ENCODE measurements at regions not wholly inside any gene's neighbourhood (a gene's known extent, or its start where the extent isn't known, plus 50 kb on each side); places are given as distances from the start of the nearest gene placed in this dataset.

DNA sequence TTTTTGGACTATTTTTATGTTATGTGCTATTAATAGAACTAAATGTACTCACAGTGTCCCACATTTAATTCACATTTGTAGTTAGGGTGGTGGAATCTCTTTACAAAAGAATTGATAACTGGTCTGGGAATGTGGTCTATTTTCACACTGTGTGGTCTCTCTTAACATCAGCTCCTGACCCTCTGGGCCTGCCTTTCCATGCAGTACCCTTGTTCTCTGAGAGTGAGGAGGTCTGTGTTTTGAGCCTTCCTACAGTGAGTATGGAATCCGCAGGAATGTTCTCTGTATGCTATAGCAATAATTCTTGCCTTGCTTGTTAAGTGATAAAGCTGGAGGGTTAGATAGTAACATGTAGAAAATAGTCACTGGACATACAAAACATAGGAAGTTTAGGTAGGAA, 717.3 kb upstream of the POU3F2 start:
- no peak overlapping the region for H3K27ac ChIP-seq (ENCODE audit: low read depth, low read length, poor library complexity, severe bottlenecking)
- BruUV-seq (replicated peaks) = no TSS peak
- TF ChIP-seq, protein P1, sequence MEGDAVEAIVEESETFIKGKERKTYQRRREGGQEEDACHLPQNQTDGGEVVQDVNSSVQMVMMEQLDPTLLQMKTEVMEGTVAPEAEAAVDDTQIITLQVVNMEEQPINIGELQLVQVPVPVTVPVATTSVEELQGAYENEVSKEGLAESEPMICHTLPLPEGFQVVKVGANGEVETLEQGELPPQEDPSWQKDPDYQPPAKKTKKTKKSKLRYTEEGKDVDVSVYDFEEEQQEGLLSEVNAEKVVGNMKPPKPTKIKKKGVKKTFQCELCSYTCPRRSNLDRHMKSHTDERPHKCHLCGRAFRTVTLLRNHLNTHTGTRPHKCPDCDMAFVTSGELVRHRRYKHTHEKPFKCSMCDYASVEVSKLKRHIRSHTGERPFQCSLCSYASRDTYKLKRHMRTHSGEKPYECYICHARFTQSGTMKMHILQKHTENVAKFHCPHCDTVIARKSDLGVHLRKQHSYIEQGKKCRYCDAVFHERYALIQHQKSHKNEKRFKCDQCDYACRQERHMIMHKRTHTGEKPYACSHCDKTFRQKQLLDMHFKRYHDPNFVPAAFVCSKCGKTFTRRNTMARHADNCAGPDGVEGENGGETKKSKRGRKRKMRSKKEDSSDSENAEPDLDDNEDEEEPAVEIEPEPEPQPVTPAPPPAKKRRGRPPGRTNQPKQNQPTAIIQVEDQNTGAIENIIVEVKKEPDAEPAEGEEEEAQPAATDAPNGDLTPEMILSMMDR (conservative IDR thresholded peaks at IDR 0.05; ENCODE audit: low read depth, low read length) = no peak
- TF ChIP-seq EZH2 (IDR thresholded peaks at IDR 0.05; ENCODE audit: borderline replicate concordance, low read depth, low read length, poor library complexity, severe bottlenecking) = no peak
- no peaks in the 10 kb centered on the region for H3K27me3 ChIP-seq (replicated peaks; ENCODE audit: insufficient read depth, low read depth, low read length, poor library complexity)
- no peaks in the 10 kb centered on the region for H3K36me3 ChIP-seq (ENCODE audit: insufficient read depth, low read length, poor library complexity, severe bottlenecking)
- CTCF ChIA-PET = interaction anchor here (0.6 kb wide), 1 partner anchor 348 kb away, joined by 4 read pairs; no protein-coding TSS in a partner anchor
- no peaks in the 10 kb centered on the region for H3K4me1 ChIP-seq (ENCODE audit: insufficient read depth, low read length, poor library complexity, severe bottlenecking)
- no peaks in the 10 kb centered on the region for H3K9me3 ChIP-seq (ENCODE audit: low read depth, low read length, poor library complexity, severe bottlenecking)
- intact Hi-C loops (cut with micrococcal nuclease; ENCODE audit: unreplicated experiment) = no loop called here
- POLR2A ChIA-PET (ENCODE audit: low non-redundant PET) = no interaction called here
- DNase-seq (ENCODE audit: low spot score) = no peak
- no peak overlapping the region for H3K4me3 ChIP-seq (ENCODE audit: low read depth, low read length, poor library complexity, severe bottlenecking)

DNA sequence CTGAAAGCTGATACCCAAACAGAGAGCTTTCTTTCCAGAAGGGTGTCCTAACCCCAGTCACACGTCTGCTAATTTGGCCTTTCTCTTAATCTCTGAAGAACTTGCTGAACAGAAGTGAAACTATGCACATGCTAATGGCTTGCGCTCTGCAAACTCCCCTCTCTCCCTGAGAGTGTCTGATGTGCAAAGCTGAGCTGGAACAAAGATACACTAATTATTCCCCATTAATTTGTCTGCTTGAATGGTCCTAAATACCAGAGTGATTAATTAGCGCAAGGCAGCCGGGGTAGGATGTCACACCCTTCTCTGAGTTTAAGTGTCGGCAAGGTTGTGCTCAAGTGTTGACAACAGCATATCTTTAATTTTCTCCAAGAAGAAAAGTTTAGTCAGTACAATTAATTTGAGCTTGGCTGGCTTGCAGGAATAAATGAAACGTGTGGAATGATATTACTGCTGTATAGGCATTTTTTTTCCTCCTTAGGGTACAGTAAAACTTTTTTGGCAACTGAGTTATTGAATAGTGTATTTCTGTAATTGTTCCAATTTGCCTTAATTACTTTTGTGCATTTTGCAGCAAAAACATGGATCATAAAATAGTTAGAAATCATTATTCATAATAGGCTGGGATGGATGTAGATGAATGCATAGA, 715.9 kb upstream of the POU3F2 start:
- BruUV-seq (replicated peaks) = no TSS peak
- Histone ChIP-seq H3K4me3 (ENCODE audit: low read depth, low read length, poor library complexity, severe bottlenecking) (no peak overlapping the region), H3K36me3 (ENCODE audit: insufficient read depth, low read length, poor library complexity, severe bottlenecking) (no peaks in the 10 kb centered on the region), H3K9me3 (ENCODE audit: low read depth, low read length, poor library complexity, severe bottlenecking) (no peaks in the 10 kb centered on the region), H3K4me1 (ENCODE audit: insufficient read depth, low read length, poor library complexity, severe bottlenecking) (no peaks in the 10 kb centered on the region), H3K27ac (ENCODE audit: low read depth, low read length, poor library complexity, severe bottlenecking) (no peak overlapping the region), H3K27me3 (replicated peaks; ENCODE audit: insufficient read depth, low read depth, low read length, poor library complexity) (no peaks in the 10 kb centered on the region)
- POLR2A ChIA-PET (ENCODE audit: low non-redundant PET) = no interaction called here
- DNase-seq (ENCODE audit: low spot score) = no peak
- intact Hi-C loops (cut with micrococcal nuclease; ENCODE audit: unreplicated experiment) = no loop called here
- TF ChIP-seq EZH2 (IDR thresholded peaks at IDR 0.05; ENCODE audit: borderline replicate concordance, low read depth, low read length, poor library complexity, severe bottlenecking) = no peak
- TF ChIP-seq, protein P1 (conservative IDR thresholded peaks at IDR 0.05; ENCODE audit: low read depth, low read length) = no peak
- CTCF ChIA-PET = no interaction called here

DNA sequence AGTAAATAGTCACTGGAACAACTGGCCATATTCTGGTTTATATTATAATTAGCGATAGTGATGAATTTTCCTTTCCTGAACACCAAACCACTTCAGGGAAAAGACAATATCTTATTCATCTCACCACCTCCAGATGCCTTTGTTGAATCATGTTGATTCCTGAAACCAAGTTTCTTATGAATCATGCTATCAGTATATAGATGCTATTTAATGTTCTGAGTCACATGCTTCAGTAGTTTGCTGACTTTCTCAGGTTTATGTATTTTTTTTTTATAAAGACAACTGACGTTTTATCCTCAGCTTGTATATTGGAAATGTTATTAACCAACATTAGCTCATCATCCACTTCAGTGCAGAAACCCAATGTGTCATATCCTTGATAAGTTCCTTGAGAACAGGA, 710.2 kb upstream of the POU3F2 start:
- Histone ChIP-seq H3K4me1 (ENCODE audit: insufficient read depth, low read length, poor library complexity, severe bottlenecking) (no peaks in the 10 kb centered on the region), H3K9me3 (ENCODE audit: low read depth, low read length, poor library complexity, severe bottlenecking) (no peaks in the 10 kb centered on the region), H3K36me3 (ENCODE audit: insufficient read depth, low read length, poor library complexity, severe bottlenecking) (no peaks in the 10 kb centered on the region), H3K27me3 (replicated peaks; ENCODE audit: insufficient read depth, low read depth, low read length, poor library complexity) (no peaks in the 10 kb centered on the region), H3K4me3 (ENCODE audit: low read depth, low read length, poor library complexity, severe bottlenecking) (no peak overlapping the region), H3K27ac (ENCODE audit: low read depth, low read length, poor library complexity, severe bottlenecking) (no peak overlapping the region)
- BruUV-seq (replicated peaks) = no TSS peak
- no peak for TF ChIP-seq EZH2 (IDR thresholded peaks at IDR 0.05; ENCODE audit: borderline replicate concordance, low read depth, low read length, poor library complexity, severe bottlenecking)
- TF ChIP-seq, protein P1 (conservative IDR thresholded peaks at IDR 0.05; ENCODE audit: low read depth, low read length) = no peak
- no peak for DNase-seq (ENCODE audit: low spot score)
- ChIA-PET POLR2A (ENCODE audit: low non-redundant PET) (no interaction called here), CTCF (no interaction called here)
- intact Hi-C loops (cut with micrococcal nuclease; ENCODE audit: unreplicated experiment) = no loop called here
